Nephron (organoid): ENCODE measurements at regions not wholly inside any gene's neighbourhood (a gene's known extent, or its start where the extent isn't known, plus 50 kb on each side); places are given as distances from the start of the nearest gene placed in this dataset.

Experiments
- H3K27ac Mint-ChIP-seq, 3 experiments: 2 replicates each; pipeline ENCODE4 v1.8.0; 2020; ENCODE audit warnings: mixed read lengths in 3 of 3, mild to moderate bottlenecking in 2 of 3, moderate library complexity in 1 of 3
- H3K27me3 Mint-ChIP-seq: 2 replicates; pipeline ENCODE4 v1.8.0; 2021; ENCODE audit warnings: low read depth, mild to moderate bottlenecking, moderate library complexity, mixed read lengths
- H3K36me3 Mint-ChIP-seq: 2 replicates; pipeline ENCODE4 v1.8.0; 2020; ENCODE audit warnings: low read depth, mixed read lengths
- H3K4me1 Mint-ChIP-seq: 2 replicates; pipeline ENCODE4 v1.8.0; 2020; ENCODE audit warnings: mixed read lengths
- H3K4me3 Mint-ChIP-seq, 3 experiments: 2 replicates each; pipeline ENCODE4 v1.8.0; 2020; ENCODE audit warnings: mild to moderate bottlenecking in 3 of 3, mixed read lengths in 3 of 3, moderate library complexity in 2 of 3
- H3K9me3 Mint-ChIP-seq: 2 replicates; pipeline ENCODE4 v1.8.0; 2020; ENCODE audit warnings: mixed read lengths
- TF ChIP-seq, protein P1 (sequence below), 3 experiments: fragments of 200-600 bp; sonication (generic); IDR thresholded peaks; one replicate each; pipeline ENCODE4 v1.5.0; 2021; ENCODE audit warnings: antibody characterized with exemption in 3 of 3; ENCODE audit not compliant: unreplicated experiment in 3 of 3

DNA sequence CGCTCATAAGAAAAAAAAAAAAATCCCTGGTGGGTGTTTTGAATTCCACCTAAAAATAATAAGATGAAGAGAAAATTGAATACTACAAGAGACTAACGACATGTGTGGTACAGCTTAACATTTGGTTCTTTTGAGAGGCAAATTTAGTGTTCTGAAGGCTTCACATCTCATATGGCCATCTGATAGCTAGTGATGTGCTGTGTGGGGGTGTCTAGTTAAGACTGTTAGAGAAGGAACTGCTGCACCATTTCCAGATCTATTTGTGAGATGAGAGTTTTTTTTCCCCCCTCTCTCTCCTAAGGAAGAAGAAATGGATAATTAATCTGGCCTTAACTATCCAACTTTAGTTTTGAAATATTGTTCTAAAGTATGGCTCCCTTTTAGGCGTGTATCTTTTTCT is 321.6 kb downstream of the SLC4A3 start:
- H3K9me3 Mint-ChIP-seq: peaks cover 14% of the 10 kb centered on the region
- TF ChIP-seq, protein P1, sequence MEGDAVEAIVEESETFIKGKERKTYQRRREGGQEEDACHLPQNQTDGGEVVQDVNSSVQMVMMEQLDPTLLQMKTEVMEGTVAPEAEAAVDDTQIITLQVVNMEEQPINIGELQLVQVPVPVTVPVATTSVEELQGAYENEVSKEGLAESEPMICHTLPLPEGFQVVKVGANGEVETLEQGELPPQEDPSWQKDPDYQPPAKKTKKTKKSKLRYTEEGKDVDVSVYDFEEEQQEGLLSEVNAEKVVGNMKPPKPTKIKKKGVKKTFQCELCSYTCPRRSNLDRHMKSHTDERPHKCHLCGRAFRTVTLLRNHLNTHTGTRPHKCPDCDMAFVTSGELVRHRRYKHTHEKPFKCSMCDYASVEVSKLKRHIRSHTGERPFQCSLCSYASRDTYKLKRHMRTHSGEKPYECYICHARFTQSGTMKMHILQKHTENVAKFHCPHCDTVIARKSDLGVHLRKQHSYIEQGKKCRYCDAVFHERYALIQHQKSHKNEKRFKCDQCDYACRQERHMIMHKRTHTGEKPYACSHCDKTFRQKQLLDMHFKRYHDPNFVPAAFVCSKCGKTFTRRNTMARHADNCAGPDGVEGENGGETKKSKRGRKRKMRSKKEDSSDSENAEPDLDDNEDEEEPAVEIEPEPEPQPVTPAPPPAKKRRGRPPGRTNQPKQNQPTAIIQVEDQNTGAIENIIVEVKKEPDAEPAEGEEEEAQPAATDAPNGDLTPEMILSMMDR (IDR thresholded peaks at IDR 0.05; ENCODE audit: unreplicated experiment in 3 of 3): no peak
- no peaks in the 10 kb centered on the region for H3K36me3 Mint-ChIP-seq
- peaks cover 30% of the 10 kb centered on the region for H3K4me1 Mint-ChIP-seq
- H3K4me3 Mint-ChIP-seq: no peak overlapping the region
- no peak overlapping the region for H3K27ac Mint-ChIP-seq
- no peaks in the 10 kb centered on the region for H3K27me3 Mint-ChIP-seq

DNA sequence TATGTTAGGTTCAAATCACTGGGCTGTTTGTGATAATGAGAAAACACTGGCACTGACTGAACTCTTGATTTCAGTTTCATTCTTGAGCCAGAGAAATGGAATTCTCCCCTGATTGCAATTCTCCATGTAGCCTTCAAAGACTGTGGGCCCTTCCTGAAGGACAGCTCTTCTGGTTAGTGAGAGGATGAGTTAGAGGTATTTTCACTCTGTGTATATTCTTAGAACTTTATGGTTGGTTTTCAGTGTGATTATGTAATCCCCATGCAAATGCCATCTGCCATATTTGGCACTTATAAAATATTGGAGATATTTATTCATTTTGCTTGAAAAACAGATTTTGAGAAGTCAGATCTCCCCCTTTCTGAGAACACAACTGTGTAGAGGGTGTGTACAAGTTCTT is 323.7 kb downstream of the SLC4A3 start:
- Mint-ChIP-seq H3K9me3 (peaks cover 22% of the 10 kb centered on the region), H3K27ac (no peak overlapping the region), H3K4me3 (no peak overlapping the region), H3K36me3 (no peaks in the 10 kb centered on the region), H3K4me1 (peaks cover 13% of the 10 kb centered on the region), H3K27me3 (no peaks in the 10 kb centered on the region)
- TF ChIP-seq, protein P1 (IDR thresholded peaks at IDR 0.05; ENCODE audit: unreplicated experiment in 3 of 3): no peak

DNA sequence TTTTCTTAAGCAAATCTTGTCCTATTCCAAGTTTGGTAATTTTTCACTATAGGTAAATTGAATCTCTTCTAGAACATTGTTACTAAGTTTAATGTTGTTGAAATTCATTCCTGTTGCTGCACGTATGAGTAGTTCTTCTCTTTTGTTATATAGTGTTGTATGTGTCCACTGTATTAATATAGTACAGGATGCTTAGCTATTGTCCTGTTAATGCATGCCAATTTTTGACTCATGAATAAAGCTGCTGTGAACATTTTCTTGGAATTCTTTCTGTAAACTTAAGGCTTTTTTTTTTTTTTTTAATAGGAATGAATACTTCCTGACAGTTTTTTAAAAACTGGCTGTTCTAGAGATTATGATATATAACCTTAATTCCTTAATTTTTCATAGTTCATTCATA is 326.9 kb downstream of the SLC4A3 start:
- H3K27me3 Mint-ChIP-seq: no peaks in the 10 kb centered on the region
- H3K27ac Mint-ChIP-seq: no peak overlapping the region
- no peak overlapping the region for H3K4me3 Mint-ChIP-seq
- peaks cover 40% of the 10 kb centered on the region for H3K9me3 Mint-ChIP-seq
- TF ChIP-seq, protein P1 (IDR thresholded peaks at IDR 0.05; ENCODE audit: unreplicated experiment in 3 of 3): no peak
- H3K4me1 Mint-ChIP-seq: peaks cover 4% of the 10 kb centered on the region
- no peaks in the 10 kb centered on the region for H3K36me3 Mint-ChIP-seq

DNA sequence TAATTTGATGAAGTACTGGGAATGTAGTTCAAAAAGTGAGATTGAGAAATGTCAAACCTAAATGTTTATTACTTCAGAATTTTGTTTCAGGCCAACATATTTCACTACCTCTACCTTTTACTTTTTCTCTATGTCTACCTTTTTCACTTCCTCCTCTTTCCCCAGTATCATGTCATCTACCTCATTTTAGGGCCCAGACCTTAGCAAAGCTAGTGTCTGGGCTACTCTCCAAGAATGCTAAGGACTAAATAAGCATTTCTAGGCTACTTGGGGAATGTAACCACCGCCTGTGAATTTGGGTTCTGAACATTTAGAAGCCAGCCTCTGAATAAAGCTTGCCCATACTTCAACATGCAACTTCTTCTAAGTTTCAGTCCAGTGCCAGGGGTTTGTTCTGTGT is 330.4 kb downstream of the SLC4A3 start:
- H3K27ac Mint-ChIP-seq: no peak overlapping the region
- H3K9me3 Mint-ChIP-seq: peaks cover 41% of the 10 kb centered on the region
- TF ChIP-seq, protein P1 (IDR thresholded peaks at IDR 0.05; ENCODE audit: unreplicated experiment in 3 of 3): no peak
- no peak overlapping the region for H3K4me3 Mint-ChIP-seq
- peaks cover 13% of the 10 kb centered on the region for H3K4me1 Mint-ChIP-seq
- H3K36me3 Mint-ChIP-seq: no peaks in the 10 kb centered on the region
- no peaks in the 10 kb centered on the region for H3K27me3 Mint-ChIP-seq

DNA sequence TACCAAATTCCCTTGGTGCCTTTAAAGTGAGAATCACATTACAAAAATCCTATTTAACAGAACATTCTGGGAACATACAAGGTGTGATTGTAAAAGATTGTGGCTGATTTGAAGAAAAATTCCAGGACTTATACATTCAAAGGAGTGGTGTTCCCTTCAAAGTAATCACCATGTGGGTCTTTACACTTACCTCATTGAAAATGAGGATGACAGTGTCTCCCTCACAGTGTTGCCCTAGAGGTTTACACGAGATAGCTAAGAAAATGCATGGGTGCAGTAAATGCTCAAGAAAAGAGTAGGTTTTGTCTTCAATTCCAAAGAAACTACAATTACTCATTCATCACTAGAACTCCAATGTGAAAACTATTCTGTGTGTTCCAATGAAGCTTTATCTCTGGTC is 331.5 kb downstream of the SLC4A3 start:
- Mint-ChIP-seq H3K36me3 (no peaks in the 10 kb centered on the region), H3K27ac (no peak overlapping the region), H3K27me3 (no peaks in the 10 kb centered on the region), H3K9me3 (peaks cover 33% of the 10 kb centered on the region), H3K4me3 (no peak overlapping the region), H3K4me1 (peaks cover 13% of the 10 kb centered on the region)
- TF ChIP-seq, protein P1 (IDR thresholded peaks at IDR 0.05; ENCODE audit: unreplicated experiment in 3 of 3): no peak

DNA sequence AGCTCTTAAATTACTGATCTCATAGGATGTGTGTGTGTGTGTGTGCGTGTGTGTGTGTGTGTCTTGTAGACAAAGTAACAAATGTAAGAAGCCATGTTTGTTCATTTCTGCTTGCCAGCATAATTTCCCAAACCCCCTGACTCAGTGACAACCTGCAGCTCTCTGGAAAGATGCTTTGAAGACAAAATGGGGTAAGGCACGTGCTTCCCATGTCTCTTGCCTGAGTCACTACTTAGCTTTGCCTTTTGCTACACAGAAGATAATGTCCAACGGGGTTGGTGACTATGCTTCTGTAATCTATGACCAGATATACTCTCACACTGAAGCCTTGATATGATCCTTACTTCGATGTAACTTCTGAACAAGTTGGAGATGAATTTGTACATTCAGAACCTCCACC is 332.0 kb downstream of the SLC4A3 start:
- H3K9me3 Mint-ChIP-seq: peaks cover 30% of the 10 kb centered on the region
- H3K4me3 Mint-ChIP-seq: no peak overlapping the region
- peaks cover 9% of the 10 kb centered on the region for H3K4me1 Mint-ChIP-seq
- H3K36me3 Mint-ChIP-seq: no peaks in the 10 kb centered on the region
- H3K27ac Mint-ChIP-seq: no peak overlapping the region
- H3K27me3 Mint-ChIP-seq: no peaks in the 10 kb centered on the region
- TF ChIP-seq, protein P1 (IDR thresholded peaks at IDR 0.05; ENCODE audit: unreplicated experiment in 3 of 3): no peak
